Neural cell (in vitro differentiated cells): ENCODE measurements at regions not wholly inside any gene's neighbourhood (a gene's known extent, or its start where the extent isn't known, plus 50 kb on each side); places are given as distances from the start of the nearest gene placed in this dataset.

Source experiments
- H2AFZ ChIP-seq: fragments of 200-600, 300-800 bp; sonication (generic), shearing (Covaris generic); 2 replicates; pipeline ENCODE4 v1.6.0; 2014; ENCODE audit warnings: low read depth, mild to moderate bottlenecking, antibody characterized with exemption, low read length, moderate library complexity
- H3F3A ChIP-seq: fragments of 200-600 bp; shearing (Covaris generic); 2 replicates; pipeline ENCODE4 v1.6.1; 2016; ENCODE audit warnings: mild to moderate bottlenecking, moderate library complexity, mixed read lengths, antibody characterized with exemption, low read length; ENCODE audit not compliant: insufficient read depth, poor library complexity, severe bottlenecking
- H3K27ac ChIP-seq: fragments of 200-600, 300-800 bp; sonication (generic), shearing (Covaris generic); 2 replicates; pipeline ENCODE4 v1.5.1; 2014; ENCODE audit warnings: mild to moderate bottlenecking, low read length, moderate library complexity
- H3K27me3 ChIP-seq: fragments of 300-800, 200-600 bp; sonication (generic), shearing (Covaris generic); 2 replicates; pipeline ENCODE4 v1.6.0; 2014; ENCODE audit warnings: mild to moderate bottlenecking, low read depth, low read length, moderate library complexity; ENCODE audit not compliant: insufficient read depth
- H3K36me3 ChIP-seq: fragments of 300-800, 200-600 bp; sonication (generic), shearing (Covaris generic); 2 replicates; pipeline ENCODE4 v1.5.1; 2014; ENCODE audit warnings: mild to moderate bottlenecking, antibody characterized with exemption, low read length, moderate library complexity; ENCODE audit not compliant: insufficient read depth
- H3K4me2 ChIP-seq: fragments of 300-800, 200-600 bp; sonication (generic), shearing (Covaris generic); 2 replicates; pipeline ENCODE4 v1.6.0; 2014; ENCODE audit warnings: mild to moderate bottlenecking, low read length
- H3K4me3 ChIP-seq: fragments of 300-800, 200-600 bp; sonication (generic), shearing (Covaris generic); 2 replicates; pipeline ENCODE4 v1.5.1; 2014; ENCODE audit warnings: mild to moderate bottlenecking, low read length, moderate library complexity
- H3K79me2 ChIP-seq: fragments of 200-600 bp; shearing (Covaris generic); replicated peaks from 2 replicates; pipeline ENCODE4 v1.6.0; 2014; ENCODE audit warnings: mild to moderate bottlenecking, low read length, moderate library complexity; ENCODE audit not compliant: insufficient read depth
- H3K9ac ChIP-seq: fragments of 300-800, 200-600 bp; sonication (generic), shearing (Covaris generic); 2 replicates; pipeline ENCODE4 v1.6.1; 2016; ENCODE audit warnings: mild to moderate bottlenecking, low read length, mixed read lengths
- H3K9me2 ChIP-seq: fragments of 200-600 bp; shearing (Covaris generic); 2 replicates; pipeline ENCODE4 v1.6.1; 2016; ENCODE audit warnings: mild to moderate bottlenecking, low read length, mixed read lengths; ENCODE audit not compliant: insufficient read depth
- H3K9me3 ChIP-seq: fragments of 200-600, 300-800 bp; sonication (generic), shearing (Covaris generic); 2 replicates; pipeline ENCODE4 v1.6.1; 2016; ENCODE audit warnings: mild to moderate bottlenecking, mixed run types, low read length, moderate library complexity, mixed read lengths
- H4K20me1 ChIP-seq: fragments of 200-600 bp; shearing (Covaris generic); 2 replicates; pipeline ENCODE4 v1.6.1; 2016; ENCODE audit warnings: mild to moderate bottlenecking, mixed run types; ENCODE audit not compliant: insufficient read depth
- EP300 ChIP-seq: fragments of 450-650 bp; conservative IDR thresholded peaks from 2 replicates; pipeline ENCODE4 v1.6.1; 2014; ENCODE audit warnings: antibody characterized with exemption, mild to moderate bottlenecking, moderate library complexity; ENCODE audit not compliant: poor library complexity, severe bottlenecking
- EZH2 ChIP-seq: fragments of 200-600, 300-800 bp; shearing (Covaris generic), sonication (generic); IDR thresholded peaks from 2 replicates; pipeline ENCODE4 v1.6.1; 2014; ENCODE audit warnings: antibody characterized with exemption, low read length, borderline replicate concordance, mild to moderate bottlenecking; ENCODE audit not compliant: insufficient read depth, poor library complexity, severe bottlenecking
- MXI1 ChIP-seq: fragments of 450-650 bp; conservative IDR thresholded peaks from 2 replicates; pipeline ENCODE4 v1.6.1; 2014; ENCODE audit warnings: antibody characterized with exemption, mild to moderate bottlenecking; ENCODE audit not compliant: poor library complexity, severe bottlenecking
- POLR2AphosphoS5 ChIP-seq: IDR thresholded peaks from 2 replicates; pipeline ENCODE4 v1.6.1; 2012
- RAD21 ChIP-seq: fragments of 450-650 bp; conservative IDR thresholded peaks from 2 replicates; pipeline ENCODE4 v1.6.1; 2014; ENCODE audit warnings: antibody characterized with exemption, mild to moderate bottlenecking, moderate library complexity
- SMC3 ChIP-seq: fragments of 450-650 bp; conservative IDR thresholded peaks from 2 replicates; pipeline ENCODE4 v1.6.1; 2014; ENCODE audit warnings: antibody characterized with exemption, mild to moderate bottlenecking, moderate library complexity; ENCODE audit not compliant: poor library complexity
- TAF1 ChIP-seq: IDR thresholded peaks from 2 replicates; pipeline ENCODE4 v1.6.1; 2012; ENCODE audit warnings: low read depth
- TF ChIP-seq, protein P1 (sequence below): IDR thresholded peaks from 2 replicates; pipeline ENCODE4 v1.6.1; 2012; ENCODE audit warnings: borderline replicate concordance
- TF ChIP-seq, protein P2 (sequence below): fragments of 450-650 bp; IDR thresholded peaks from 2 replicates; pipeline ENCODE4 v1.5.1; 2014; ENCODE audit warnings: antibody characterized with exemption, mild to moderate bottlenecking, moderate library complexity; ENCODE audit not compliant: poor library complexity, severe bottlenecking

DNA sequence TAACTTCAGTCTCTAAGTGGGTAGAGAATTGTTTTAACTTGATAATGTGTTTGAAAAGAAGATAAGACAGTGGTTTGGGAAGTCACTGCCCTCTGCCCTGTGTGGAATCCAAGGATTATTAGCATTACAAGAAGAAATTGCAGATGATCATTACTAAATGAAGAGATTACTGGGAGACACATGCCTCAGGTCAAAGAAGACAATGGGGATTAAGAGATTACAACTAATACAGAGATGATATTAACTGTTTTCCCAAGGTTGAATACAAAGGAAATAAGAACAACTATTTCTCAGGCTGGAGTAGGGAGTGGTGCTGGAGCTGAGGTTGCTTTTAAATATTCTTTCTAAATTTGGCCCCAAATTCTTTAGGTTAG, 166.0 kb downstream of the TRMT11 start:
- Histone ChIP-seq H3K4me3 (no peak overlapping the region), H3K79me2 (no peaks in the 10 kb centered on the region), H3K9me2 (no peaks in the 10 kb centered on the region), H3K27me3 (peaks cover 26% of the 10 kb centered on the region), H2AFZ (no peak overlapping the region), H3K9me3 (no peaks in the 10 kb centered on the region), H3K36me3 (no peaks in the 10 kb centered on the region), H3K27ac (no peak overlapping the region), H3K9ac (no peak overlapping the region), H3F3A (no peaks in the 10 kb centered on the region), H4K20me1 (no peaks in the 10 kb centered on the region), H3K4me2 (no peak overlapping the region)
- TF ChIP-seq RAD21 (no peak), TAF1 (no peak), EZH2 (no peak), MXI1 (no peak), EP300 (no peak), POLR2AphosphoS5 (no peak), SMC3 (no peak)
- TF ChIP-seq, protein P1, sequence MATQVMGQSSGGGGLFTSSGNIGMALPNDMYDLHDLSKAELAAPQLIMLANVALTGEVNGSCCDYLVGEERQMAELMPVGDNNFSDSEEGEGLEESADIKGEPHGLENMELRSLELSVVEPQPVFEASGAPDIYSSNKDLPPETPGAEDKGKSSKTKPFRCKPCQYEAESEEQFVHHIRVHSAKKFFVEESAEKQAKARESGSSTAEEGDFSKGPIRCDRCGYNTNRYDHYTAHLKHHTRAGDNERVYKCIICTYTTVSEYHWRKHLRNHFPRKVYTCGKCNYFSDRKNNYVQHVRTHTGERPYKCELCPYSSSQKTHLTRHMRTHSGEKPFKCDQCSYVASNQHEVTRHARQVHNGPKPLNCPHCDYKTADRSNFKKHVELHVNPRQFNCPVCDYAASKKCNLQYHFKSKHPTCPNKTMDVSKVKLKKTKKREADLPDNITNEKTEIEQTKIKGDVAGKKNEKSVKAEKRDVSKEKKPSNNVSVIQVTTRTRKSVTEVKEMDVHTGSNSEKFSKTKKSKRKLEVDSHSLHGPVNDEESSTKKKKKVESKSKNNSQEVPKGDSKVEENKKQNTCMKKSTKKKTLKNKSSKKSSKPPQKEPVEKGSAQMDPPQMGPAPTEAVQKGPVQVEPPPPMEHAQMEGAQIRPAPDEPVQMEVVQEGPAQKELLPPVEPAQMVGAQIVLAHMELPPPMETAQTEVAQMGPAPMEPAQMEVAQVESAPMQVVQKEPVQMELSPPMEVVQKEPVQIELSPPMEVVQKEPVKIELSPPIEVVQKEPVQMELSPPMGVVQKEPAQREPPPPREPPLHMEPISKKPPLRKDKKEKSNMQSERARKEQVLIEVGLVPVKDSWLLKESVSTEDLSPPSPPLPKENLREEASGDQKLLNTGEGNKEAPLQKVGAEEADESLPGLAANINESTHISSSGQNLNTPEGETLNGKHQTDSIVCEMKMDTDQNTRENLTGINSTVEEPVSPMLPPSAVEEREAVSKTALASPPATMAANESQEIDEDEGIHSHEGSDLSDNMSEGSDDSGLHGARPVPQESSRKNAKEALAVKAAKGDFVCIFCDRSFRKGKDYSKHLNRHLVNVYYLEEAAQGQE: no peak
- TF ChIP-seq, protein P2, sequence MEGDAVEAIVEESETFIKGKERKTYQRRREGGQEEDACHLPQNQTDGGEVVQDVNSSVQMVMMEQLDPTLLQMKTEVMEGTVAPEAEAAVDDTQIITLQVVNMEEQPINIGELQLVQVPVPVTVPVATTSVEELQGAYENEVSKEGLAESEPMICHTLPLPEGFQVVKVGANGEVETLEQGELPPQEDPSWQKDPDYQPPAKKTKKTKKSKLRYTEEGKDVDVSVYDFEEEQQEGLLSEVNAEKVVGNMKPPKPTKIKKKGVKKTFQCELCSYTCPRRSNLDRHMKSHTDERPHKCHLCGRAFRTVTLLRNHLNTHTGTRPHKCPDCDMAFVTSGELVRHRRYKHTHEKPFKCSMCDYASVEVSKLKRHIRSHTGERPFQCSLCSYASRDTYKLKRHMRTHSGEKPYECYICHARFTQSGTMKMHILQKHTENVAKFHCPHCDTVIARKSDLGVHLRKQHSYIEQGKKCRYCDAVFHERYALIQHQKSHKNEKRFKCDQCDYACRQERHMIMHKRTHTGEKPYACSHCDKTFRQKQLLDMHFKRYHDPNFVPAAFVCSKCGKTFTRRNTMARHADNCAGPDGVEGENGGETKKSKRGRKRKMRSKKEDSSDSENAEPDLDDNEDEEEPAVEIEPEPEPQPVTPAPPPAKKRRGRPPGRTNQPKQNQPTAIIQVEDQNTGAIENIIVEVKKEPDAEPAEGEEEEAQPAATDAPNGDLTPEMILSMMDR: no peak

DNA sequence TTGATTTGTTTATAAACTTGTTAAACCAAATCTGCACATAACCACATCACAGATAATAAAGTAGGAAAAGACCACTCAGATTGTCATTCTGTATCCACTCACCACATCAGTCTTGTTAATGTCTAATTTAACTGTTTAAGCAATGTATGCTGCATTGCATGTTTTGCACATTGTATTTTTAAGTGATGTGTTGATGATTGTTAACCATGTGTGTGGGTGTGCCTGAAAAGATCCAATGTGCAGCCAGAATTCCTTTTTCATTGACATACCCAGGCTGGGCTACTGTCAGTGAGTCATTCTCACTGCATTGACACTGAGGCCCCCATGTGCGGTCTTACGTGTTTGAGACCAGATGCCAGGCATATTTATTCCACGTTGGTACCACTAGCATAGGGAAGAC, 167.3 kb downstream of the TRMT11 start:
- no peaks in the 10 kb centered on the region for H4K20me1 ChIP-seq

DNA sequence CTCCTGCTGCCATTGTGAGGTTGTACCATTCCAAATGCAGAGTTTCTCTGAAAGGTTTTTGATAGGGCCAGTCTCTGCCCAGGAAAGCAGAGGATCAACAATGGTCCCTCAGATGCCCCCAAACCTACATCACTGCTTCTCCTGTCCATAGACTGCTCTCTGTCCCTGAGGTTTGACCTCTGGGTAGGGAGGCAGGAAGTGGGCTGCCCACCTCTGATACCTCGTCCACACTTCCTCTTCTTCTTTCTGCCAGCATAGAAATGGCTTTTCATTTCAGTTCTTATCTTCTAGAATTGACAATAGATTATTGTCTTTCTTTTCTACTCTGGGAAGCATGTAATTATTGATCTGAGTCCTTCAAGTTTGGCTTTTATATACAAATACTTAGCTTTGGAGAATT, 170.6 kb downstream of the TRMT11 start:
- H3K36me3 ChIP-seq: no peaks in the 10 kb centered on the region
- no peak overlapping the region for H3K9ac ChIP-seq
- H4K20me1 ChIP-seq: no peaks in the 10 kb centered on the region

More for the DNA sequence above, 167.3 kb downstream of the TRMT11 start:
- H2AFZ ChIP-seq: no peak overlapping the region
- H3K79me2 ChIP-seq: no peaks in the 10 kb centered on the region
- H3K27me3 ChIP-seq: peaks cover 16% of the 10 kb centered on the region
- H3K4me3 ChIP-seq: no peak overlapping the region
- H3K9me3 ChIP-seq: no peaks in the 10 kb centered on the region
- H3F3A ChIP-seq: no peaks in the 10 kb centered on the region
- no peaks in the 10 kb centered on the region for H3K9me2 ChIP-seq
- no peak overlapping the region for H3K9ac ChIP-seq
- no peak overlapping the region for H3K27ac ChIP-seq
- H3K4me2 ChIP-seq: no peak overlapping the region
- H3K36me3 ChIP-seq: no peaks in the 10 kb centered on the region
- TF ChIP-seq SMC3: no peak

More for the DNA sequence above, 170.6 kb downstream of the TRMT11 start:
- H3K79me2 ChIP-seq: no peaks in the 10 kb centered on the region
- no peaks in the 10 kb centered on the region for H3K9me2 ChIP-seq
- no peak overlapping the region for H3K27ac ChIP-seq
- H3F3A ChIP-seq: no peaks in the 10 kb centered on the region
- H3K4me3 ChIP-seq: no peak overlapping the region
- H3K4me2 ChIP-seq: no peak overlapping the region
- no peaks in the 10 kb centered on the region for H3K9me3 ChIP-seq
- no peaks in the 10 kb centered on the region for H3K27me3 ChIP-seq
- TF ChIP-seq EZH2 (no peak), EP300 (no peak), TAF1 (no peak), POLR2AphosphoS5 (no peak), SMC3 (no peak), MXI1 (no peak), RAD21 (no peak)
- TF ChIP-seq, protein P1: no peak
- TF ChIP-seq, protein P2: no peak
- H2AFZ ChIP-seq: no peak overlapping the region
